NCI-H2029 (cell line): ENCODE measurements at regions not wholly inside any gene's neighbourhood (a gene's known extent, or its start where the extent isn't known, plus 50 kb on each side); places are given as distances from the start of the nearest gene placed in this dataset.
"Not testable (repeated sequence)": the region's sequence is repeated elsewhere in the genome, so short reads cannot be mapped to it uniquely, and the experiment has no call there.

Experiments
- DNase-seq: peaks from one replicate; lab custom pipeline; 2025; lab: John Stamatoyannopoulos, UW

GRCh38 chr7:131674131-131674530, 117.7 kb upstream of the PODXL start:
- no peak for DNase-seq

GRCh38 chr7:131673576-131673975, 117.1 kb upstream of the PODXL start:
- DNase-seq = no peak

DNA sequence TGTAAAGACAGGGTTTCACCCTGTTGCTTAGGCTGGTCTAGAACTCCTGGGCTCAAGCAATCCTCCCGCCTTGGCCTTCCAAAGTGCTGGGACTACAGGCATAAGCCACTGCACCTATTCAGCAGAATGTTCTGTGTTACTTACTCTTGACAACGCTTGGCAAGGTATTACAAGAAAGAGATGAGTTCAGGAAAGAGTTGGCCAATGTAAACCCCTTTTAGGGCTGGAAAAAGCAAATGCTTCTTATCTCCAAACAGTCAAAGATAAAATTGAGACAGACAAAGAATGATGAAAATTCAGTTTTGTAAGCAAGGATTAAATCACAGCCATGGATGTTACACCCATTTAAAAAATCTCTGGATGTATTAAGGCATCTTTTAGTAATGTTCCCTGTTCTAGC, 114.0 kb upstream of the PODXL start:
- no peak for DNase-seq

DNA sequence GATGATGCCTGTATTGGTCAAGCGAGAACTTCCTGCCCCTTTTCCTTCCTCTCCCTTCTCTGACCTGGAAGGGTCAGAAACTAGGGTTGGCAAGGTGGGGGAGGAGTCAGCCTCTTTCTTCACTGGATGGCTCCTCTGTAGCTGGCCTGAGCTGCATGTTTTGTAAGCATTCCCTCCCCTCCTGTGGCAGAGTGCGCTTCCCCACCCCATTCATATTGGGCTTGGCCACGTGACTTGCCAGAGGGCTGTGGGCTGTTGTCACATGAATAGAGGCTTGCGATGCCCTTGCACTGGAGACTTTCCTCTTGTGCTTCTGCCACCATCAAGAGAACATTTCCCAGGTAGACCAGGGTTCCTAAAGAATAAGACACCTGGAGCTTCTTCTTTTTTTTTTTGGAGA, 111.3 kb upstream of the PODXL start:
- DNase-seq = no peak

DNA sequence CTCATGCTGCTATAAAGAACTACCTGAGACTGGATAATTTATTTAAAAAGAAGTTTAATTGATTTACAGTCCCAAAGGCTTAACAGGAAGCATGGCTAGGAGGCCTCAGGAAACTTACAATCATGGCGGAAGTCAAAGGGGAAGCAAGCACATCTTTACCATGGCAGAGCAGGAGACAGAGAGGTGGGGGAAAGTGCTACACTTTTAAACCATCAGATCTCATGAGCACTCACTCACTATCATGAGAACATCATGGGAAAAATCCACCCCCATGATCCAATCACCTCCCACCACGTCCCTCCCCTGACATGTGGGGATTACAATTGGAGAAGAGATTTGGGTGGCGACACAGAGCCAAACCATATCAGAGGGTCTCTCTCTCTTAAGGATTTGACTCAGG, 108.6 kb upstream of the PODXL start:
- no peak for DNase-seq

GRCh38 chr7:131664570-131664969, 108.1 kb upstream of the PODXL start:
- no peak for DNase-seq

- not testable (repeated sequence) for DNase-seq
Observed at GRCh38 chr7:131662301-131662873, 106.0 kb upstream of the PODXL start.

- DNase-seq = no peak
Observed at GRCh38 chr7:131657881-131658280, 101.5 kb upstream of the PODXL start.

DNA sequence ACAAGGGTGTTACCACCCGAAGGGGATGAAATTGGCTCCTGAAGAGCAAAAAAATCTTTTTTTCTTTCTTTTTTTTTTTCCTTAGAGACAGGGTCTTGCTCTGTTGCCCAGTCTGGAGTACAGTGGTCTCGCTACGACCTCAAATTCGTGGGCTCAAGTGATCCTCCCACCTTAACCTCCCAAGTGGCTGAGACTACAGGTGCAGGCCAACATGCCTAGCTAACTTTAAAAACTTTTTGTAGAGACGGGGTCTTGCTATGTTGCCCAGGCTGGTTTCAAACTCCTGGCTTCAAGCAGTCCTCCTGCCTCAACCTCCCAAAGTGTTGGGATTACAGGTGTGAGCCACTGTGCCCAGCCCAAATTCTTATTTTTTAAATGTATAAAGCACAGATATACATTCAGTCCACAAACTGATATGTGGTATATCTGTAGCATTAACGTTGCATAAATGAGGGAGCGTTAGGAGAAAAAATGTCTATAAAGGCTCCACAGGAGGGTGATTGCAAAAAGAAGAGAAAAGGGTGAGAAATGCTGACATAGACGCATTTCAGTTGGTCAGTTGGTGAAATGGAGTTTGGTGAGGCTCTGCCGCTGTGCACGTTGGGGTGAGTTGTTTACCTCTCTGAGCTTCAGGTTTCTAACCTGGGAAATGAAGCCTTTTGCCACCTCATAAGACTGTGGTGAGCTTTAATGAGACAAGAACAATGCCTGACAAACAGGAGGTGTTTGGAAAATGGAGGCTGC, 100.7 kb upstream of the PODXL start:
- no peak for DNase-seq

- DNase-seq = no peak
Observed at GRCh38 chr7:131655866-131656265, 99.4 kb upstream of the PODXL start.

GRCh38 chr7:131655447-131655846, 99.0 kb upstream of the PODXL start:
- no peak for DNase-seq

DNA sequence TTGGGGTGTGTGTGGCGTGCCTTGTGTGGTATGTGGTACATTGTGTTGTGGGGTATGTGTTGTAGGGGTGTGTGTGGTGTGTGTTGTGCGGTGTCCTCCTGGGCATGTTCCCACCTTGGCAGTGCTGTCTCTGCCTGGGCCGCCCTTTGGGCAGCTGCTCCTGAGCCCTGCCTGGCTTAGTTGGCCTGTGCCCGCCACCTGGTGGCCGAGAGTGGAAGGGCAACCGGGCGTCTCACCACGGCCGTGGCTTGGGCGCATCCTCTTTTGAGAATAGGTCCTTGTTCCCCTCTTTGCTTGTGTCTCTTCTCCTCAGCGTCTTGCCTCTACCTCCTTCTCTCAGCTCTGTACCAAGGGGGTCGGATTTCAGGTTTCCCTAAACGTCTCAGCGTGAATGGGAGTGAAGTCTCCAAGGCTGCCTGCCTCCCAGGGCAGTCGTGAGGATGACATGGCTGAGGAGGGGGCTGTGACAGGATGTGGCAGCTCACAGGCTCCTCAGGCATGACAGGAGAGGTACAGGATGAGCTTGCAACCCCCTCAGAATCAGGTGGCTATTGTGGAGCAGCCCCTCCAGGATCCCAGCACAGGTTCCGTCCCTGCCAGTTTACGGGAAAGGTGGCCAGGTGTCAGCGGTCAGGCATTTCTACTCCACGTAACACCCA, 98.4 kb upstream of the PODXL start:
- DNase-seq = peak; percentile 70

DNA sequence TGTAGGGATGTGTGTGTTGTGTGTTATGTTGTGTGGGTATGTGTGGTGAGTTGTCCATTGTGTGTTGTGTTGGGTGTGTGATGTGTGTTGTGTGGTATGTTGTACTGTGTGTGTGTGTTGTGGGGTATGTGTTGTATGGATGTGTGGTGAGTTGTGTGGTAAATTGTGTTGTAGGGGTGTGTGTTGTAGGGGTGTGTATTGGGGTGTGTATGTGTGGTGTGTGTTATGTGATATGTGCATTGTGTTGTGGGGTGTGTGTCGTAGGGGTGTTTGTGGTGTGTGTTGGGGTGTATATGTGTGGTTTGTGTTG, 97.8 kb upstream of the PODXL start:
- no peak for DNase-seq

DNA sequence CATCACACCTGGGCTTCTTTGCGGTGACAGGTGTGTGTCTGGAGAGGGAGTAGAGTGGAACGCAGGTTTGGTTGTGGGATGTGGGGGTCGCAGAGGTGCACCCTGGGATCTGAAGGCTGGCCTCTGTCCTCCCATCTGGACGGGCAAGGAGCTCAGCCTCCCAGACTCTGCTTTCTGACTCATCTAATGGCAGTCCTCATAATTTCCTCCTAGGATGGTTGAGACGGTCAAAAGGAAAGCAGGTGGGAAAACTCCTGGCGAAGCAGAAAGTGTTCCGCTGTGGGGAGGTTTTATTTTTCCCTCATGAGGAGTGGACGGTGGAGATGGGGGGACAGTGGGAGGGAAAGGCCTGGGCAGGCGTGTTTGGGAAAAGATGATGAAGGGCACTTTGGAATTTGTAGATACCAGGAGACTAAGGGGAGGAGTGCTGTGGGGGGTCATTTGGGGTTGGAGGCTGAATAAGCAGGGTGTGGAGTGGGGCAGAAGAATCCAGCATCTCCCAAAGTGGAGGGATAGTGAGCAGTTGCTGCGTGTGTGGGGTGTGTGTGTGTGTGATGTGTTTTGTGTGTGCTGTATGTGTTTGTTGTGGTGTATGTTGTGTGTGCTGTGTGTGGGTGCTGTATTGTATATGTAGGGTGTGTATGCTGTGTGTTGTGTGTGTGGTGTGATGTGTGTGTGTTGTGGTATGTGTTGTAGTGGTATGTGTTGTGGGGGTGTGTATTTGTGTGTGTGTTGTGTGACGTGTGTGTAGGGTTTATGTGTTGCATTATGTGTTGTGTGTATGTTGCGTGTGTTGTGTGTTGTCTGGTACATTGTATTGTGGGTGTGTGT, 97.2 kb upstream of the PODXL start:
- no peak for DNase-seq

GRCh38 chr7:131652934-131653333, 96.5 kb upstream of the PODXL start:
- DNase-seq = no peak

DNA sequence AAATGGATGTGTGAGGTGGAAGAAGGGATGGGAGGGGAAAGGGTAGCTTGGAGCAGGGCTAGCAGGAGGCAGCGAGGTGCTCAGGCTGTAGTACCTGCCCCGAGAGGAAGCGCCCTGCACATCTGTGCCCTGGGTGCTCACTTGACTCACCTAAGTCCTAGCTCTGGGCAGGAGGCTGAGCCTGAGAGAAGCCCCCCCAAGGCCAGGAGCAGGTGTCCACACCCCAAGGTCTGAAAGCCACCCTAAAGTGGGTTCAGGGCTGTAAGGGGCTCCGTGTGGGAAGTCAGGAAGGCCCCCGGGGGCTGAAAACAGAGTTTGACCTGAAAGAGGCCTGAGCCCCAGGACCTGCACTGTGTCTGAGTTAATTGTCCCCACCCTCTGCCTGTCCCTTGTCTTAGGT, 95.8 kb upstream of the PODXL start:
- no peak for DNase-seq

- no peak for DNase-seq
Observed at GRCh38 chr7:131649879-131650278, 93.5 kb upstream of the PODXL start.

DNA sequence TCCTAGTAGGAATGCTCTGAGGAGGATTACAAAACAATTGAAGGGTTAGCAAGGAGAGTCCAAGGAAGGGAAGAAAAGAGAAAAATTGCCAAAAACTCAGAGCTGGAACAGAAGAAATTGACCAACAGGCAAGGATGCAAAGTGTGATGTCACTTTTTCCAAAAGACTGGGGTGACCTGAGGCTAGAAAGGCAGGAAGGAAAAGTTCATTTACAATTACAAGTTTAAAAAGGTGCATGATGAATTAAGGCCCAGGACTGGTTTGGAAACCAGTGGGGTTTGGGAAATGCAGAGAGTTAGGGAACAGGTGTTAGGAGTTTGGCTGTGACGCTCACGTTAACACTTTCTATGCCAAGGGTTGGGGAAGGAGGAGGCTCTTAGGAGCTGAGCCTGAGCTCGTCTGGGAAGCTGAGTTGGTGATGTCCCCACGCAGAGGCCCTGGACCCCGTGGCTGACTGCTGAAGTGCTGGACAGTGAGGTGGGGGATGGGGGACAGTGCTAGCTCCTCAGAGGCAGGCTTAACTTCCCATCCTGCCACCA, 92.6 kb upstream of the PODXL start:
- DNase-seq = no peak

- no peak for DNase-seq
Observed at GRCh38 chr7:131648491-131648890, 92.1 kb upstream of the PODXL start.

- DNase-seq = no peak
Observed at GRCh38 chr7:131646203-131646602, 89.8 kb upstream of the PODXL start.

DNA sequence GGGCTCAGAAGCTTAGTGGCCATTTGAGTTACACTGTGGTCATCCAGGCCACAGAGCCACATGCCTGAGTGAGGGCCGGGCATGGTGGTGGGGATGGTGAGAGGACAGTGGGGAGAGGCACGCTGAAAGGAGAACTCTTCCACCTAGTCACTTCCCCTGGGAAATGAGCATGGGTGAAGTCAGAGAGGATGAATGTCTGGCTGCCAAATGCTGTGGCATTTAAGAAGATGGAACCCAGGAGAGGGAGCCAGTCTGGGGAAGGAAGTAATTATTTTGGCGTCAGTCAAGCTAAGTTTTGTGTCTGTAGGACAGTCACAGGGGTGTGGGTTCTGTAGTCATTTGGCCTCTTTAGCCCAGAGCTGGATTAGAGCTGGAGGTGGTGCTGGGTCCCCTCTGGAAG, 86.0 kb upstream of the PODXL start:
- DNase-seq = no peak

DNA sequence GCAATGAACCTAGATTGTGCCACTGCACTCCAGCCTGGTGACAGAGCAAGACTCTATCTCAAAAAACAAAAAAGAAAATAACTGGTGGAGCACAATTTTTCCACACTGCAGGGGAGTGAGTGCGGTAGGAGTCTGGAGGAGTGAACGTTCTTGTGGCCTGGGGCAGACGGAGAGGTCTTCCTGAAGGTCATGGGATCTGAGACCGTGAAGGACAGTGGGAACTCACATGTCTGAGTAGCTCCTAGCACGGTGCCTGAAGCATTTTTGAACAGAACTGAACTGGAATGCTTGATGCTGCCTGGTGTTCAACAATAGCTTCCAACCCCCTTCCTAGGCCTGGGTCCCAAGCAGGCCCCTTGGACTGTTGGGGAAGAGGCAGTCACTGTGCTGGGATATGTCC, 84.3 kb upstream of the PODXL start:
- DNase-seq = no peak
